BLaER1 treated with 17β-estradiol and CSF1 and Interleukin-3, amounts not matched to agents 10 nM and 100 nM (cell line): ENCODE measurements at regions not wholly inside any gene's neighbourhood (a gene's known extent, or its start where the extent isn't known, plus 50 kb on each side); places are given as distances from the start of the nearest gene placed in this dataset.

Source experiments
- H3K27ac ChIP-seq, 11 experiments: shearing (Covaris generic); formaldehyde crosslinking; 2 replicates each; pipeline ENCODE4 v1.8.1; 2022
- H3K27me3 ChIP-seq, 11 experiments: shearing (Covaris generic); formaldehyde crosslinking; 2 replicates each; pipeline ENCODE4 v1.8.1; 2022
- H3K36me3 ChIP-seq, 11 experiments: shearing (Covaris generic); formaldehyde crosslinking; 2 replicates each; pipeline ENCODE4 v1.8.1; 2022
- H3K4me1 ChIP-seq, 10 experiments: shearing (Covaris generic); formaldehyde crosslinking; 2 replicates each; pipeline ENCODE4 v1.8.1; 2022
- H3K4me2 ChIP-seq, 11 experiments: shearing (Covaris generic); formaldehyde crosslinking; 2 replicates each; pipeline ENCODE4 v1.8.1; 2022
- H3K4me3 ChIP-seq, 10 experiments: shearing (Covaris generic); formaldehyde crosslinking; 2 replicates each; pipeline ENCODE4 v1.8.1; 2022
- H3K9ac ChIP-seq, 11 experiments: shearing (Covaris generic); formaldehyde crosslinking; 2 replicates each; pipeline ENCODE4 v1.8.1; 2022
- H3K9me3 ChIP-seq, 11 experiments: shearing (Covaris generic); formaldehyde crosslinking; replicated peaks in 1 of 11; 2 replicates each; pipeline ENCODE4 v1.8.1; 2022
- H4K20me1 ChIP-seq, 11 experiments: shearing (Covaris generic); formaldehyde crosslinking; 2 replicates each; pipeline ENCODE4 v1.8.1; 2022
- Cebpa-rat ChIP-seq, 11 experiments: shearing (Covaris generic); IDR thresholded peaks; 2 replicates each; pipeline ENCODE4 v1.8.1; 2022

- H3K27ac ChIP-seq, result no peak overlapping the region
- TF ChIP-seq Cebpa-rat (IDR thresholded peaks at IDR 0.05), result no peak
- H3K27me3 ChIP-seq, result peaks cover 32 to 50% (median 38%) of the 10 kb centered on the region in 11 experiments
- peaks cover 0 to 21% (median 10%) of the 10 kb centered on the region in 11 experiments; a peak in 13 of 22 replicates for H3K9me3 ChIP-seq
- H3K9ac ChIP-seq, result no peak overlapping the region
- H3K4me1 ChIP-seq, result peaks cover 0 to 14% (median 11%) of the 10 kb centered on the region in 10 experiments; a peak in 15 of 20 replicates
- H4K20me1 ChIP-seq, result peaks cover 0 to 18% (median 0%) of the 10 kb centered on the region in 11 experiments; a peak in 6 of 22 replicates
- H3K36me3 ChIP-seq, result no peaks in the 10 kb centered on the region
- H3K4me2 ChIP-seq, result no peak overlapping the region
- no peak overlapping the region for H3K4me3 ChIP-seq
These were observed 107.1 kb upstream of the DIO3 start for GRCh38 chr14:101454229-101454628.

GRCh38 chr14:101456246-101457175 lies 104.8 kb upstream of the DIO3 start:
- peaks cover 0 to 23% (median 10%) of the 10 kb centered on the region in 11 experiments; a peak in 13 of 22 replicates for H3K9me3 ChIP-seq
- H3K4me3 ChIP-seq, result no peak overlapping the region
- H3K27ac ChIP-seq, result no peak overlapping the region
- H3K4me2 ChIP-seq, result no peak overlapping the region
- peaks cover 54 to 65% (median 60%) of the 10 kb centered on the region in 11 experiments for H3K27me3 ChIP-seq
- no peak for TF ChIP-seq Cebpa-rat (IDR thresholded peaks at IDR 0.05)
- peaks cover 0 to 21% (median 0%) of the 10 kb centered on the region in 11 experiments; a peak in 6 of 22 replicates for H4K20me1 ChIP-seq
- H3K9ac ChIP-seq, result no peak overlapping the region
- H3K36me3 ChIP-seq, result no peaks in the 10 kb centered on the region
- H3K4me1 ChIP-seq, result peaks cover 0 to 6% (median 1%) of the 10 kb centered on the region in 10 experiments; a peak in 5 of 20 replicates

DNA sequence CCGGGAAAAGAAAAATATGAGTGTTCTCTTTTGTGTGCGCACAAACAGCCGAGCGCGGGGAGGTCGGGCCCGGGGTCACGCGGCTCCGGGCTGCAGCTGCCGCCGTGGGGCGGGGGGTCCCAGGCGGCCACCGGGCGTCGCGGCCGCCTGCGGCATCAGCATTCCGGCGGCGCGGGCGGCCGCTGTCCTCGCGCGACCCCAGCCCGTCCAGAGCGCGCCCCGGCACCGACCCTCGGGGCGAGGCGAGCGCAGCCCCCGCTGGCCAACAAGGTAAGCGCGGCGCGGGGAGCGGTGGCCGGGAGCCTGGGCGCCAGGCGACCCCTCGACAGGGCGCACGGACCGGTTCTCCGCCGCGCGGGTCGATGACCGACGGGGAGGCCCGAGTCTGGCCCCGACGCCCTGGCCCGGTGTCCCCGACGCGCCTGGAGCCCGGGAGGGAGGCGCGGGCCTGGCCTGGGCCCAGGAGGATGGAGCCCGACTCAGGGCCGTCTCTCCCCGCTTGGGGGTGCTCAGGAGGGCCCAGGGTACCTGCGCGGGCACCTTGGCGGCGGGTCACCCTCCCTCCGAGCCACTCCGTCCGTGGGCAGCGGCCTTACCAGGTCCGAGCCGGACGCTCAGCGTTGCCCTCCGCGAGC lies 103.9 kb upstream of the DIO3 start:
- no peak overlapping the region for H3K4me2 ChIP-seq
- H3K27ac ChIP-seq, result no peak overlapping the region
- H3K27me3 ChIP-seq, result peaks cover 55 to 68% (median 60%) of the 10 kb centered on the region in 11 experiments
- H3K4me3 ChIP-seq, result no peak overlapping the region
- H4K20me1 ChIP-seq, result peaks cover 0 to 21% (median 0%) of the 10 kb centered on the region in 11 experiments; a peak in 6 of 22 replicates
- peaks cover 0 to 23% (median 10%) of the 10 kb centered on the region in 11 experiments; a peak in 13 of 22 replicates for H3K9me3 ChIP-seq
- no peaks in the 10 kb centered on the region for H3K36me3 ChIP-seq
- H3K9ac ChIP-seq, result no peak overlapping the region
- H3K4me1 ChIP-seq, result peaks cover 0 to 9% (median 3%) of the 10 kb centered on the region in 10 experiments; a peak in 8 of 20 replicates
- TF ChIP-seq Cebpa-rat (IDR thresholded peaks at IDR 0.05), result no peak

DNA sequence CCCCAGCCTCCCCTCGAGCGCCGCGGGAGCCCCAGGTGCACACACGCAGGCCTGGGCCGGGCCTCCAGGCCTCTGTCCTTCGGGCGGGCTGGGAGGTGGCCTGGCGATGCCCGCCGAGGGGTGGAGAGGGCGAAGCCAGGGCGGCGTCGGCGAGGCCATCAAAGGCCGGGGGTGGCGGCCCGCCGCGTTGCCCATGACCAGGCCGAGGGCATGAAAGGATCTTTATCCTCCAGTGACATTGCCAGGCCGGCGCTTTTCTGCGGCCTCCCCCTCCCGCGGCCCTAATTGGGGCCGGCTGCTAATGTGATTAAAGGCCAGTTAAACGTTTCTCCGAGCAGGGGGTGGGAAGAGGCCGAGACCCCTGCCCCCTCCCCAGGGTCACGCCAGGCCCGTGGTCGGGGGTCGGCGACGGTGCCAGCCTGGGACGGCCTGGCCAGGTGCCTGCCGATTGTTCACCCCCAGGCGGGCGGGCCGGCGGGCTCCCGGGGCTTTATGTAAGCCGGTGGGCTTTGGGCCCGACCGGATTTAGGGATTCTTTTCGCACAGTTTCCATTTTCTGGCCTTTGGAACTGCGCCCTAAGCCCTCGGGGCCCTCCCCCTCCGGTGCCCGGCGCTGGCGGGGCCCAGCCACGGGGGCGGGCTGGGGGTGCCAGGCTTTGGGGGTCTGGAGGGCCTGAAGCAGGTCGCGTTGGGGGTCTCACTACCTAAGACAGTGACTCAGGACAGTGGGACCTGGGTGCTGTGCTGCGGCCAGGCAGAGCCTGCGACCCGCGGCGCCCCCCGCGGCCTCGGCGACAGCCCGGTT lies 103.2 kb upstream of the DIO3 start:
- no peak overlapping the region for H3K4me2 ChIP-seq
- no peak overlapping the region for H3K4me3 ChIP-seq
- peaks cover 0 to 16% (median 6%) of the 10 kb centered on the region in 10 experiments; a peak in 9 of 20 replicates for H3K4me1 ChIP-seq
- H3K36me3 ChIP-seq, result no peaks in the 10 kb centered on the region
- H3K9ac ChIP-seq, result no peak overlapping the region
- peaks cover 55 to 68% (median 60%) of the 10 kb centered on the region in 11 experiments for H3K27me3 ChIP-seq
- peaks cover 0 to 23% (median 10%) of the 10 kb centered on the region in 11 experiments; a peak in 13 of 22 replicates for H3K9me3 ChIP-seq
- no peak for TF ChIP-seq Cebpa-rat (IDR thresholded peaks at IDR 0.05)
- H3K27ac ChIP-seq, result no peak overlapping the region
- H4K20me1 ChIP-seq, result peaks cover 0 to 21% (median 0%) of the 10 kb centered on the region in 11 experiments; a peak in 6 of 22 replicates

- Histone ChIP-seq H3K4me1 (peaks cover 0 to 17% (median 6%) of the 10 kb centered on the region in 10 experiments; a peak in 9 of 20 replicates), H3K9me3 (peaks cover 0 to 23% (median 10%) of the 10 kb centered on the region in 11 experiments; a peak in 13 of 22 replicates), H3K36me3 (no peaks in the 10 kb centered on the region), H3K9ac (no peak overlapping the region), H3K4me2 (peak overlapping the region in 2 of 11 experiments; percentile 36 to 52; a peak in 4 of 22 replicates), H3K27me3 (peaks cover 55 to 68% (median 60%) of the 10 kb centered on the region in 11 experiments), H3K4me3 (peak overlapping the region in 1 of 10 experiments; percentile 0; a peak in 1 of 20 replicates), H3K27ac (no peak overlapping the region), H4K20me1 (peaks cover 0 to 21% (median 0%) of the 10 kb centered on the region in 11 experiments; a peak in 6 of 22 replicates)
- no peak for TF ChIP-seq Cebpa-rat (IDR thresholded peaks at IDR 0.05)
These were observed 102.3 kb upstream of the DIO3 start for GRCh38 chr14:101458741-101459550.

GRCh38 chr14:101459551-101459900 lies 101.8 kb upstream of the DIO3 start:
- Histone ChIP-seq H3K9me3 (peaks cover 0 to 23% (median 10%) of the 10 kb centered on the region in 11 experiments; a peak in 13 of 22 replicates), H3K9ac (no peak overlapping the region), H3K36me3 (no peaks in the 10 kb centered on the region), H3K4me3 (peak overlapping the region in 1 of 10 experiments; percentile 0; a peak in 1 of 20 replicates), H3K4me2 (peak overlapping the region in 2 of 11 experiments; percentile 36 to 52; a peak in 4 of 22 replicates), H4K20me1 (peaks cover 0 to 21% (median 0%) of the 10 kb centered on the region in 11 experiments; a peak in 6 of 22 replicates), H3K4me1 (peaks cover 0 to 17% (median 6%) of the 10 kb centered on the region in 10 experiments; a peak in 9 of 20 replicates), H3K27ac (no peak overlapping the region), H3K27me3 (peaks cover 55 to 68% (median 60%) of the 10 kb centered on the region in 11 experiments)
- no peak for TF ChIP-seq Cebpa-rat (IDR thresholded peaks at IDR 0.05)

DNA sequence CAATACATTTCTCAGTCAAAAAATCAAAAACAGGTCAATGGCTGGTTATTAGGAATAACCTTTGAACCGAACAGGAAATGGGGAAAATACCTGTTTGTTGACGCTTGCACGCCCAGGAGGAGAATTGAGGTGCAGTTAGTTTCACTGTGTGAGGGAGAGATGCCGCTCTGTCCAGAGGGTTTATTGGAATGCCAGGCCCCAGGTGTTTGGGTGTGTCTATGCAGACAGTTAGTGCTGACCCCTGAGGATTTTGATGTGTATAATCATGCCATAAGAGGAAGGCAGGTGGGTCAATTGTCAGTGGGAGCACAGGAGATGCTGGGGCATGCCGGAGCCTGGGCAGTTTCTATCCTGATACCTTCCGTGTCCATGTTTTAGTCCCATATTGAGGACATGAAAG lies 100.8 kb upstream of the DIO3 start:
- Histone ChIP-seq H3K4me3 (no peak overlapping the region), H3K4me2 (no peak overlapping the region), H3K4me1 (peaks cover 0 to 17% (median 6%) of the 10 kb centered on the region in 10 experiments; a peak in 9 of 20 replicates), H3K9ac (no peak overlapping the region), H4K20me1 (peaks cover 0 to 21% (median 0%) of the 10 kb centered on the region in 11 experiments; a peak in 6 of 22 replicates), H3K27me3 (peaks cover 55 to 63% (median 58%) of the 10 kb centered on the region in 11 experiments), H3K9me3 (peaks cover 0 to 23% (median 10%) of the 10 kb centered on the region in 11 experiments; a peak in 13 of 22 replicates), H3K36me3 (no peaks in the 10 kb centered on the region), H3K27ac (no peak overlapping the region)
- no peak for TF ChIP-seq Cebpa-rat (IDR thresholded peaks at IDR 0.05)
